BLaER1 (cell line): ENCODE measurements at regions not wholly inside any gene's neighbourhood (a gene's known extent, or its start where the extent isn't known, plus 50 kb on each side); places are given as distances from the start of the nearest gene placed in this dataset.
"Not testable (repeated sequence)": the region's sequence is repeated elsewhere in the genome, so short reads cannot be mapped to it uniquely, and the experiment has no call there.

Experiments used
- H3K27ac ChIP-seq: shearing (Covaris generic); formaldehyde crosslinking; 2 replicates; pipeline ENCODE4 v1.8.1; 2022
- H3K27me3 ChIP-seq: shearing (Covaris generic); formaldehyde crosslinking; 2 replicates; pipeline ENCODE4 v1.8.1; 2022
- H3K36me3 ChIP-seq: shearing (Covaris generic); formaldehyde crosslinking; 2 replicates; pipeline ENCODE4 v1.8.1; 2022
- H3K4me1 ChIP-seq: shearing (Covaris generic); formaldehyde crosslinking; 2 replicates; pipeline ENCODE4 v1.8.1; 2022
- H3K4me2 ChIP-seq: shearing (Covaris generic); formaldehyde crosslinking; 2 replicates; pipeline ENCODE4 v1.8.1; 2022
- H3K4me3 ChIP-seq: shearing (Covaris generic); formaldehyde crosslinking; 2 replicates; pipeline ENCODE4 v1.8.1; 2022
- H3K9ac ChIP-seq: shearing (Covaris generic); formaldehyde crosslinking; 2 replicates; pipeline ENCODE4 v1.8.1; 2022
- H3K9me3 ChIP-seq: shearing (Covaris generic); formaldehyde crosslinking; 2 replicates; pipeline ENCODE4 v1.8.1; 2022
- H4K20me1 ChIP-seq: shearing (Covaris generic); formaldehyde crosslinking; 2 replicates; pipeline ENCODE4 v1.8.1; 2022
- Cebpa-rat ChIP-seq: shearing (Covaris generic); IDR thresholded peaks from 2 replicates; pipeline ENCODE4 v1.8.1; 2022

DNA sequence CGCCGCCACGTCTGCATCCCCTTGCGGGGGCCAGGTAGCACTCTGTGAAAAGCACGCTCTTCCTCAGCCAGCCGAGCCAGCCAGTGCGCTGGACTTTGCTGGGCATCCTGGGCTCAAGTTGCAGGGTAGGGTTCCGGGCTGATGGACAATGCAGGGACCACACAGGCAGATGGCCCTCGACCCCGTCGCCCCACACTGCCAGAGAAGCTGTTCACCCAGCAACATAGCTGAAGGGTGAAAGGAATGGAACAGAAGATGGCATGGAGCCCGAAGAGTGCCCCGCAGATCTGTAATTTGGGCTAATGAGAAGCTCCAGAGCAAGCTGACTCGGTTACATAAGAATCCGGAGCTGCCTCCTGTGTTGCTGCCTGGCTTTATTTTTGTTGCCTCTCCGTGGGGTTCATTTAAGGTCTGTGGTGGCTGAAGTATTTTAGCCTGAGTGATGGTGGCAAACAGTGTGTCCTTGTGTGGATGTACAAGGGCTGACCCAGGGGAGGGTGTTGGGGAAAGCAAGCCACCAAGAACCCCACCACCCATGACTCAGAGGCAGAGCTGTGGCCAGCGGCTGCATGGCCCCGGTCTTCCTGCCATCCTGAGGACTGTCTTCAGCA is 105.8 kb downstream of the SOX1 start:
- no peak for TF ChIP-seq Cebpa-rat
- H3K9me3 ChIP-seq, result peaks cover 11% of the 10 kb centered on the region; the same call in 1 of the 2 replicates
- peaks cover 27% of the 10 kb centered on the region for H3K27me3 ChIP-seq
- no peak overlapping the region for H3K9ac ChIP-seq
- H3K4me2 ChIP-seq, result no peak overlapping the region
- H3K4me3 ChIP-seq, result no peak overlapping the region
- peaks cover 11% of the 10 kb centered on the region for H3K4me1 ChIP-seq
- H3K36me3 ChIP-seq, result no peaks in the 10 kb centered on the region
- no peak overlapping the region for H3K27ac ChIP-seq
- no peaks in the 10 kb centered on the region; the same call in 1 of the 2 replicates for H4K20me1 ChIP-seq

GRCh38 chr13:112174476-112175110 is 107.6 kb downstream of the SOX1 start:
- Histone ChIP-seq H3K4me2 (peak overlapping the region; percentile 53), H3K27ac (no peak overlapping the region), H4K20me1 (no peaks in the 10 kb centered on the region; the same call in 1 of the 2 replicates), H3K4me1 (peaks cover 11% of the 10 kb centered on the region), H3K27me3 (peaks cover 27% of the 10 kb centered on the region), H3K9me3 (peaks cover 11% of the 10 kb centered on the region; the same call in 1 of the 2 replicates), H3K4me3 (no peak overlapping the region), H3K9ac (no peak overlapping the region), H3K36me3 (no peaks in the 10 kb centered on the region)
- TF ChIP-seq Cebpa-rat, result no peak

GRCh38 chr13:112175162-112176075 is 108.5 kb downstream of the SOX1 start:
- no peak overlapping the region for H3K27ac ChIP-seq
- peak overlapping the region; percentile 53 for H3K4me2 ChIP-seq

DNA sequence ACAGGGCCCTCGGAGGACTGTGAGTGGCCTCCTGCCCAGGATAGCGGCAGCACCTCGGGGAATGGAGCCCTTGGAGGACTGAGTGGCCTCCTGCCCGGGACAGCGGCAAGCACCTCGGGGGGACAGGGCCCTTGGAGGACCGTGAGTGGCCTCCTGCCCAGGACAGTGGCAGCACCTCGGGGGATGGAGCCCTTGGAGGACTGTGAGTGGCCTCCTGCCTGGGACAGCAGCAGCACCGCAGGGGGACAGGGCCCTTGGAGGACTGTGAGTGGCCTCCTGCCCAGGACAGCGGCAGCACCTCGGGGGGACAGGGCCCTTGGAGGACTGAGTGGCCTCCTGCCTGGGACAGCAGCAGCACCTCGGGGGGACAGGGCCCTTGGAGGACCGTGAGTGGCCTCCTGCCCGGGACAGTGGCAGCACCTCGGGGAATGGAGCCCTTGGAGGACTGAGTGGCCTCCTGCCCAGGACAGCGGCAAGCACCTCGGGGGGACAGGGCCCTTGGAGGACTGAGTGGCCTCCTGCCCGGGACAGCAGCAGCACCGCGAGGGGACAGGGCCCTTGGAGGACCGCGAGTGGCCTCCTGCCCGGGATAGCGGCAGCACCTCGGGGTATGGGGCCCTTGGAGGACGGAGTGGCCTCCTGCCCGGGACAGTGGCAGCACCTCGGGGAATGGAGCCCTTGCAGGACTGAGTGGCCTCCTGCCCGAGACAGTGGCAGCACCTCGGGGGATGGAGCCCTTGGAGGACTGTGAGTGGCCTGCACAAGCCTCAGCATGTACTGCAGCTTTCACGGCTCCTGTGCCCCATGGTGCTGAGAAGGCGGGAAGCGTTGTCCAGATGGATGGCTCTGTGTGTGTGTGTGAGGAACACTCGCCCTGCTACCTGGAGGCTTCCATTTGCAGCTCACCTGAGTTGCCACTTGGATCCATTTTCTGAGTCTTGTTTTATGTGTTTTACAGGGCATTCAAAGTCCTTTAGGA is 109.5 kb downstream of the SOX1 start:
- H3K9ac ChIP-seq, H3K4me3 ChIP-seq, H3K36me3 ChIP-seq, H3K4me2 ChIP-seq, H3K27ac ChIP-seq, H4K20me1 ChIP-seq: not testable (repeated sequence)
- H3K9me3 ChIP-seq, result peaks cover 11% of the 10 kb centered on the region; the same call in 1 of the 2 replicates
- H3K27me3 ChIP-seq, result peaks cover 27% of the 10 kb centered on the region
- H3K4me1 ChIP-seq, result peaks cover 15% of the 10 kb centered on the region

More at GRCh38 chr13:112175162-112176075, 108.5 kb downstream of the SOX1 start:
- no peak overlapping the region for H3K4me3 ChIP-seq
- peaks cover 11% of the 10 kb centered on the region; the same call in 1 of the 2 replicates for H3K9me3 ChIP-seq
- no peak for TF ChIP-seq Cebpa-rat
- no peaks in the 10 kb centered on the region for H3K36me3 ChIP-seq
- H3K9ac ChIP-seq, result no peak overlapping the region
- peaks cover 11% of the 10 kb centered on the region for H3K4me1 ChIP-seq
- no peaks in the 10 kb centered on the region; the same call in 1 of the 2 replicates for H4K20me1 ChIP-seq
- peaks cover 27% of the 10 kb centered on the region for H3K27me3 ChIP-seq

DNA sequence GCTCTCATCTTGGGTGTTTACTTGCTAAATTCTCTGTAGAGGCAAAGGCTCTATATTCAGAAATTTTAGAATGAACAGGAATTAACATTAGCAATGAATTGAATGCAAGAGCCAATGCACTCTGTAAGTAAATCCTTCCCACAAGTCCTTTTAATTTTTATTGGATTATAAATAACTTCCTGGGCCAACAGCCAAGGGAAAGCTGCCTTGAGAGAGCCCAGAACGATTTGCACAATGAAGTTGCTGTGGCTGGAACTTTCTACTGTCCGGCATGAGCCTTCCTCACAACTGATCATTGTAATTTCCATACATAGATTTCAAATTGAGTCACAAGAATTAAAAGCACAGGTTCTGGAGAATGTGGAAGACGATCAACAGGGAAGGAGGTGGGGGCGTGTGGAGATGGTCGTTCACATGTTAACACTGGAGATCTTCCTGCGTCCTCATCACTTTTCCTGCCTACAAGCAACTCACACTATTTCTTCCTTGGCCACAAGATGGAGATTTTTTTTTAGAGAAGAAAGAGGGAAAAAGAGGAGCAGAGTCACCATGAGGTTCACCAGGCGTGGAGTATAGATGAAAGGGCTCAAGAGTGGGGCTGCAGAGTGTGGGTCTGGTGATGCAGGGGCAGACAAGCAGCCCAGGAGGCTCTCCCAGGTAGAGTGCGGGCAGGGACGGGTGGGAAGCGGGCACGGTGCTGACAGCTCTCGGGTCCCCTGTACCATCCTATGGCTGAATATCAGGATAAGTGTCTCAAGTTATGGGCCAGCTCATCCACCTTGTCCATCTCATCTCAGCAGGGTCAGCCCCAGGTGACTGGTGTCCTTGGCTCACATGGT is 110.7 kb downstream of the SOX1 start:
- H3K4me1 ChIP-seq, result peaks cover 25% of the 10 kb centered on the region
- H3K36me3 ChIP-seq, result no peaks in the 10 kb centered on the region
- H3K9ac ChIP-seq, result no peak overlapping the region
- TF ChIP-seq Cebpa-rat, result no peak
- no peak overlapping the region for H3K27ac ChIP-seq
- no peak overlapping the region for H3K4me3 ChIP-seq
- peaks cover 15% of the 10 kb centered on the region for H3K27me3 ChIP-seq
- H3K9me3 ChIP-seq, result peaks cover 11% of the 10 kb centered on the region; the same call in 1 of the 2 replicates
- H3K4me2 ChIP-seq, result no peak overlapping the region
- H4K20me1 ChIP-seq, result no peaks in the 10 kb centered on the region

DNA sequence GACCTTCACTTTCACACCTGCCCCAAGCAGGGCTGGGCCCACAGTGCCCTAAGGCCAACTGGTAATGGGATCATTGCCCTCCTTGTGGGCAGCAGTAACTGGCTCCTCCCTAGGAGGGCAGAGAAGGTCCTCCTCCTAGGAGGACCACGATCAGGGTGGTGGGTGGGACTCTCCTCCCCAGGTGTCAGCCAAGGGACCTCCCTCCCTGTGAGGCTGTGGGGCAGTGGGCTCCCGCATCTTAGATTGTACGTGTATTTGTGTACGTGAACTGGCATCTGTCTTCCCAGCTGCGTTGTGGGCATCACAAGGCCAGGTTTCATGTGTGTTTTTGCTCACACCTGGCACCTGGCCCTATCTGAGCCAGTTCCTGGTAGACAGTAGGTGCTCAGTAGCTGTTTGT is 111.8 kb downstream of the SOX1 start:
- peaks cover 36% of the 10 kb centered on the region for H3K4me1 ChIP-seq
- no peak overlapping the region for H3K27ac ChIP-seq
- no peak overlapping the region for H3K9ac ChIP-seq
- H3K27me3 ChIP-seq, result peaks cover 6% of the 10 kb centered on the region; the same call in 1 of the 2 replicates
- H3K9me3 ChIP-seq, result peaks cover 6% of the 10 kb centered on the region; the same call in 1 of the 2 replicates
- H4K20me1 ChIP-seq, result no peaks in the 10 kb centered on the region
- no peak for TF ChIP-seq Cebpa-rat
- no peak overlapping the region for H3K4me3 ChIP-seq
- H3K4me2 ChIP-seq, result no peak overlapping the region
- H3K36me3 ChIP-seq, result no peaks in the 10 kb centered on the region

DNA sequence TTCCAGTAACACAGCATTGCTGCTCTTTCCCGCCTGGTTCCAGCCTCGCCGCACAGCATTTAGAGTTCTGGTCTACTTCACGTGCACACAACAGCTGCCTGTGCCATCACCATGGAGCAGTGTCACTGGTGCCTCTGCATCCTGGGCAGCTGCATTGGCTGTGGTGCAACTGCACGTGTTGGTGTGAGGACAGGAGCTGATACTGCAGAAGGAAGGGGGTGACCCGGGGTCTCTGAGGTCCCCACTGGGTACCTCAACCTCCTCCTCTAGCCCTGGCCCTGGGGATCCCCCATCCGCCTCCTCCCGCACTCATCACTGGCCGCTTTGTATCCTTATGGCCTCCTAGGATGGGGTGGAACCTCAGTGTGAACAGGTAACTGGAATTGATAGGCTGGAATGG is 112.5 kb downstream of the SOX1 start:
- peaks cover 6% of the 10 kb centered on the region; the same call in 1 of the 2 replicates for H3K27me3 ChIP-seq
- H3K27ac ChIP-seq, result no peak overlapping the region
- peaks cover 41% of the 10 kb centered on the region for H3K4me1 ChIP-seq
- no peak for TF ChIP-seq Cebpa-rat
- H3K9ac ChIP-seq, result no peak overlapping the region
- H4K20me1 ChIP-seq, result no peaks in the 10 kb centered on the region
- no peaks in the 10 kb centered on the region; the same call in 1 of the 2 replicates for H3K9me3 ChIP-seq
- no peak overlapping the region for H3K4me2 ChIP-seq
- H3K4me3 ChIP-seq, result no peak overlapping the region
- H3K36me3 ChIP-seq, result no peaks in the 10 kb centered on the region

GRCh38 chr13:112179995-112180394 is 113.0 kb downstream of the SOX1 start:
- Histone ChIP-seq H3K4me2 (no peak overlapping the region), H3K4me3 (no peak overlapping the region), H3K9me3 (no peaks in the 10 kb centered on the region), H4K20me1 (no peaks in the 10 kb centered on the region), H3K9ac (no peak overlapping the region), H3K27me3 (peaks cover 6% of the 10 kb centered on the region; the same call in 1 of the 2 replicates), H3K36me3 (no peaks in the 10 kb centered on the region), H3K4me1 (peaks cover 41% of the 10 kb centered on the region), H3K27ac (no peak overlapping the region)
- TF ChIP-seq Cebpa-rat, result no peak
